ENCODE measurements at regions not wholly inside any gene's neighbourhood (a gene's known extent, or its start where the extent isn't known, plus 50 kb on each side); places are given as distances from the start of the nearest gene placed in this dataset.
A peak's percentile ranks its signal among the peaks of the same experiment; 100 is the strongest.
"Not testable (repeated sequence)": the region's sequence is repeated elsewhere in the genome, so short reads cannot be mapped to it uniquely, and the experiment has no call there.

DNA sequence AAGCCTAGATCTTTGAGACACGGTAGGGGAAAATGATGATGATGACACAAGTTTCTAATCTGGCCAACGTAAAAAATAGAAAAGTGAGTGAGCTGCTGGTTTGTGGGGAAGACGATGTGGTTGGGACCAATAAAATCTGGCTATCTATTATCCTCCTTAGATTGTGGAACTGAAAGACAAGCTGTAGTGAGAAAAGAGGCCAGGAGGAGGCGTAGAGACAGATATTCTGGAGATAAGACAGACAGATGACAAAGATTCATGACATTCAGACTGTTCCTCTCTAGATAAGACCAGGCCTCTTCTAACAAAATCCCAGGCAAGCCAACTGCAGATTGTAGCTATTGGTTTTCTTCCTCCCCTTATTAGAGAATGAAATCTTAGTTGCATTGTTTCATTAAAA is 376.3 kb upstream of the UBE2E3 start:
- no peak for DNase-seq (ENCODE audit: low spot score)

GRCh38 chr2:180601016-180601415 is 379.4 kb upstream of the UBE2E3 start:
- DNase-seq (ENCODE audit: low spot score) = no peak

DNA sequence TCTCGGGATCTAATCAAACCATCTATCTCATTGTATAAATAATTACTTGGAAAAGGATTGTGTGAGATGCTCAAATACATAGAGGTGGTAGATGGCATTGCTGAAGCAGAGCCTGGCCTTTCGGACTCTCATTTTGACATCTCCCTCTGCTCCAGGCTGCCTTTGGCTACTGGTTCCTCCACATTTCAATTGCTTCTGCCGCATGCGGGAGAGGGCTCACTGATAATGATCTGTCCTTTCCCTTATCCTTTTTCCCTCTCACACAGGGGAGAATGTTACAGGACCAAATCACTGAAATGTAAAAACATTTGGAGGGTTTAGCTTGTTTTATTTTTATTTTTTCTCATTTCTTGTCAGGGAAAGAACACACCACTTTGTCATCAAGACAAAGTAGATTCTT is 380.6 kb upstream of the UBE2E3 start:
- no peak for DNase-seq (ENCODE audit: low spot score)

DNA sequence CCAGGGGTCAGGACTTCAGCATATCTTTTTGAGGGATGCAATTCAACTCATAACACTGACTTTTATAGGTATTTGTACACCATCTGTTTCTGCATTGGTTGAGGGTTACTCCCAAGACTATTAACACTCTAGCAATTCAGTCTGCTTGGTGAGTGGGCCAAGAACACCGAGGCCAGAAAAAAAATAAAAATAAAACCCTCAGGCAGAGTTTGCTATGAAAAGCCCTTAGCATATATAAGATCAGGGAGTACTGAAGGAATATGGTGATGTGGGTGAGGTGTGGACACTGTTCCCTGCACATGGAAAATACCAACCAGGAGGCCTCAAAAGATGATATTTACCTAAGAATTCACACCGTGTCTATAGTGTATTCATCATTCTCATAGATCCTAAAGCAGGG is 383.2 kb upstream of the UBE2E3 start:
- DNase-seq (ENCODE audit: low spot score) = no peak

GRCh38 chr2:180596453-180596852 is 384.0 kb upstream of the UBE2E3 start:
- DNase-seq (ENCODE audit: low spot score) = no peak

- no peak for DNase-seq (ENCODE audit: low spot score)
Observed at GRCh38 chr2:180591947-180592346, 388.5 kb upstream of the UBE2E3 start.

- DNase-seq (ENCODE audit: low spot score) = not testable (repeated sequence)
Observed at GRCh38 chr2:180591093-180591781, 389.2 kb upstream of the UBE2E3 start.

DNA sequence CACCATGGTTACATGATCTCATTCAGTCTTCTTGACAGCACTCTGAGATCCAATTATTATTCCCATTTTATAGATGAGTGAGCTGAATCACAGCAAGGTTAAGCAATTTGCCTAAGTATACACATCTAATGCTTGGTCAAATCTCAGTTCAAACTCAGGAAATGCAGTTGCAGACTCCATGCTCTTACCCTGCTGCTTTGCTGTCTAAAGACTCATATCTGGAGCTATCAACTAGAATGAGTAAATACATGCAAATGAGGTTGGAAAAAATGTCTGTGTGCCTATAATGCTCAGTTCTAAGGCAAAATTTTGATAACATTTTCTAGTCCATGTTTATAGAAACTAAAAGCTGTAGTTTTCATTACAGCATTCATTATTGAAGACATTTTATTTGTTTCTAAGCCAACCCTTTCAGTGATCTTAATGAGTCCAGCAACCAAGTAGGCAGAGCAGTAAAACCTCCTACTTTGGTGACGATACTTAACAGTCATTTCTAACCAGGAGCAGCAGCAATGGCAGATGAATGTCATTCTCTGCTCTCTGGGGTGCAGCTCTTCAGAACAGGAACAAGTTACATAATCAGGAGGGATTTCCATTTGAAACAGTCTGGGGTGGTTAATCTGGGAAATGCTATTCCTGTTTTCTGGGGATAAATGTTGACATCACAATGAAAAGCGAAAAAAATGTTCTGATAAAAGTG is 396.8 kb upstream of the UBE2E3 start:
- DNase-seq (ENCODE audit: low spot score) = no peak

GRCh38 chr2:180579388-180579787 is 401.0 kb upstream of the UBE2E3 start:
- DNase-seq (ENCODE audit: low spot score) = no peak

- DNase-seq (ENCODE audit: low spot score) = no peak
Observed at GRCh38 chr2:180578441-180578840, 402.0 kb upstream of the UBE2E3 start.

GRCh38 chr2:180577567-180577966 is 402.8 kb upstream of the UBE2E3 start:
- no peak for DNase-seq (ENCODE audit: low spot score)

DNA sequence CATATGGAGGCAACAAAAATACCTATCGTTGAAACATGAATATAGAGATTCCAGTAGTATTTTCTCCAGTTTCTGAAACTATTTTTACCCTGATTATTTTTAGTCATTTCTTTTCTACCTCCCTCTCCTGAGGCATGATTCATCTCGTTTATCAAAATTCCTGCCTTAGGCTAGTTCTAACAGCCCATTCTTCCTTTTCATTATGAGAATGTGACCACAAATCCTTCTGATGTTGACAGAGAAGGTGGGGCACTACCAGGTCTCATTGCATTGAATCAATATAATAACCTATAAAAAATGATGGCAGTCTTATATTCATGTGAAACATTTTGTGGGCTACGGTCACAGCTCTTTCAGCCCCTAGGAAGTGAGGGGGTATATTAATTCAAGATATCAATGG is 406.5 kb upstream of the UBE2E3 start:
- DNase-seq (ENCODE audit: low spot score) = no peak

DNA sequence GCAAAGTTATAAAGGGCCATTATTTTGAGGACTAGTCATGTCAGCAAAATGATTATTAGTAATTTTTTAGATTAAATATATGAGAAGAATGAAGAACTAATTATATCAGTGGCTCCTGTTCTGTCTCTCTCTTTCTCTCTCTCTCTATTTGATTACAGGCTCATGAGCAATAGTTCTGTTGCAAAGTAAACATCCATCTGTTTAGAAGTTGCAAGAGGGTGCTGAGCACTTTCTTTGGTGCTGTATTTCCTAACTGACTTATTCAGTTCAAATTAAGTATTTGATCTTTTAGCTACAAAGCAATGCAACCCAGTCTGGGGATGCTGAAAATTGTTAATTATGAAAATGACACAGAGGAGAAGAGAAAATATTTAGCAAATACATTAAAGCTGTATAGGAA is 408.1 kb upstream of the UBE2E3 start:
- DNase-seq (ENCODE audit: low spot score) = no peak

DNA sequence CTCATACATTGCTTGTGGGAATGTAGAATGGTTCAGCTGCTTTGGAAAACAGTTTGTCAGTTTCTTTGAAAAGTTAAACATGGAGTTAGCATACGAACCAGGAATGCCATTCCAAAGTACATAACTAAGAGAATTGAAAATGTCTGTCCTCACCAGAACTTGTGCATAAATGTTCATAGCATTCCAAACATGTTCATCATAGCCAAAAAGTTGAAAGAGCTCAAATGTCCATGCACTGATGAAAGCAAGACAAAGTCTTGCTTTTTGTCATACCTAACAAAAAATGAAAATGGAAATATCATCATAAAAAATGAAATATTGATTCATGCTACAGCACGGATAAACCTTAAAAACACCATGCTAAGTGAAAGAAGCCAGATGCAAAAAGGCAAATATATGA is 408.8 kb upstream of the UBE2E3 start:
- no peak for DNase-seq (ENCODE audit: low spot score)

GRCh38 chr2:180570864-180571263 is 409.5 kb upstream of the UBE2E3 start:
- DNase-seq (ENCODE audit: low spot score) = no peak

DNA sequence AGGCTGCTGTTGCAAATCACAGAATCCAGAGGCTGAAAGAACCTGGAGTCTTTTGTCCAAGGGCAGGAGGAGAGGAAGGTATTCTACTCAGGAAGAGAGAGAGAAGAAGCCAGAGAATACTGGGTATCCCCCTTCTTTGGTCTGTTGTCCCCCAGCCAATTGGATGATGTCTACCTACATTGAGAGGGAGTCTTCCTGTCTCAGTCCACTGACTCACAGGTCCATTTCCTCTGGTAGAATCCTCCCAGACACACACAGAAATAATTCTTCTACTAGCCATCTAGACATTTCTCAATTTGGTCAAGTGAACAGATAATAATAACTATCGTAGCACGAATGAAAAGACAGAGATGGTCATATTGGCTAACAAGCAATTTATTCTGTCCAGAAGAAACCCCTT is 416.4 kb upstream of the UBE2E3 start:
- no peak for DNase-seq (ENCODE audit: low spot score)

- DNase-seq (ENCODE audit: low spot score) = no peak
Observed at GRCh38 chr2:180562378-180562777, 418.0 kb upstream of the UBE2E3 start.

DNA sequence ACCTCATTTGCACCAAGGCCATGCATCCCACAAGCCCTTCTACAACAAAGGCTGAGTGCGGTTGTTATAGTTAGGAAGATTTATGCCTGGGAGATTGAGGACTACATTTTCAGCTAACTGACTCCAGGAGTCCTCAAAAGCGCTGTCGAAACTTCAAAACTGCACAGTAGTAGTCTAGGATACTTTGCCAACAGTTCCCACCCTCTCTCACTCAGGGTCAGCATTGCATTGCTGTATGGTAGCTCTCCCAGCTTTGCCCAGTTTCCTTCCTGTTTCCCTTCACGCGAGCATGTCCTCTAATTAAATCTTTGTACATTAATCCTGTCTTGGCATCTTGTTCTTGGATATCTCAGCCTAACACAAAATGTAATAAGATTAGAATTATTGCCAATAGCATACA is 420.6 kb upstream of the UBE2E3 start:
- DNase-seq (ENCODE audit: low spot score) = peak; percentile 10

GRCh38 chr2:180559038-180559437 is 421.4 kb upstream of the UBE2E3 start:
- no peak for DNase-seq (ENCODE audit: low spot score)

DNA sequence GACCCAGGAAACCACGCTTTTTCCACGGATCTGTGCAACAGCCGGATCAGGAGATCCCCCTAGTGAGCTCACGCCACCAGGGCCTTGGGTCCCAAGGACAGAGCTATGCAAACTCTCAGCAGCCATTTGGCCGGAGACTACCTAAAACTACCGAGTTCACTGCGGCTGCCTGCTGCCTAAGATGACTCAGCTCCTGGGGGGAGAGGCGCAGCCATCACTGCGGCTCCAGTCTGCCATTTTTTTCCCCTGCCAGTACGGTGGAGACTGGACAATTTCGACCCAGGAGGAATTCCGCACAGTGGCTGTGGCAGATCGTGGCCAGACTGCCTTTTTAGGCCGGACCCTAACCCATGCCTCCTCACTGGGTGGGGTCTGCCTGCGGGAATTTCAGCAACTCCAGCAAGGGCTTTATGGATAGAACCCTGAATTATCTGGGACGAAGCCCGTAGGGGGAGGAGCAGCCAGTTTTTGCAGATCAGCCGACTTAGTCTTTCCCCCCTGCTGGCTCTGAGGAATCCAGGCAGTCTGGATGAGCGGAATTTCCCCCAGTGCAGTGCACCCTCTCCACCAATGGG is 424.9 kb upstream of the UBE2E3 start:
- DNase-seq (ENCODE audit: low spot score) = no peak

- DNase-seq (ENCODE audit: low spot score) = peak; percentile 21
Observed at GRCh38 chr2:180554330-180554729, 426.1 kb upstream of the UBE2E3 start.

DNA sequence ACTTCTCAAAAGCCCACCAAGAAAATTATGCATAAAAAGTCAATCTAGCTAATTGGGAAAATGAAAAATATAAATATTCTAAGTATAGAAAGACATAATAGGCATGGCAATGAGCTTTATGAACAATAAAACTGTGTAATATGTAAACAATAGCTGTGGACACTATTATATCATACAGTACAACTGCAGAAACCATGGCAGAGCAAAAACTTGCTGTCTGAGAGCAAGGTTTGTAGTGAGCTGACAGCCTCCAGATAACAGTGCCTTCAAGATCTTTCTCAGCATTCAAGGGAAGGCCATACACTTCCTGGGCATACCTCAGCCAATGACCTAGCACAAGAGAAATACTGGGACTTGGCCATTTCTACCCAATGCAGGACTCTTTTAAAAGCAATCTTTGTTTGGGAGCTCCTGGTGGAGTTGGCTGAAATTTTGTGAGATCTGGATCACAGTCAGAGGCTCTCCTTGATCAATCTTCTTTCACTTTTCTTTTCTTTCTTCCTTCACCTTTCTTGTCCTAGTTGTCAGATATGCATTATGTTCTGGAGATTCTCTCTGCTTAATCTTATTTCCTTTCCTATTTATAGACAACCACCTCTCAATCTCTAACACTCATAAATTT is 427.2 kb upstream of the UBE2E3 start:
- DNase-seq (ENCODE audit: low spot score) = no peak

DNA sequence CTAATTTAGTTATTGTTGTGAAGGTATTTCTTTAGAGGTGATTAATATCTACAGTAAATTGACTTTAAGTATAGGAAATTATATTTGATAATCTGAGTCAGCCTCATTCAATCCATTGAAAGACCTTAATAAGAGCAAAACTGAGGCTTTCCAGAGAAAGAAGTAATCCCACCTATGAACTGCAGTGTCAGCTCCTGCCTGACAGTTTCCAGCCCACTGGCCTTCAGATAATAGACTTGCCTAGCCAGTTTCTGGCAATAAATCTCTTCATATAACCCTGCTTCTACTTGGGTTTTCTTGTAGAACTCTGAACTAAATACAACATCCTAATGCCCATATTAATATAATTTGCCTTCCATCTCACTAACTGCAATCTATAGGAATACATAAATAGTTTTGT is 437.9 kb upstream of the UBE2E3 start:
- no peak for DNase-seq (ENCODE audit: low spot score)
